ENCODE measurements at regions not wholly inside any gene's neighbourhood (a gene's known extent, or its start where the extent isn't known, plus 50 kb on each side); places are given as distances from the start of the nearest gene placed in this dataset.
"Not testable (repeated sequence)": the region's sequence is repeated elsewhere in the genome, so short reads cannot be mapped to it uniquely, and the experiment has no call there.

- no peak for DNase-seq
These were observed 139.7 kb downstream of the C9orf152 start for GRCh38 chr9:110068212-110068611.

DNA sequence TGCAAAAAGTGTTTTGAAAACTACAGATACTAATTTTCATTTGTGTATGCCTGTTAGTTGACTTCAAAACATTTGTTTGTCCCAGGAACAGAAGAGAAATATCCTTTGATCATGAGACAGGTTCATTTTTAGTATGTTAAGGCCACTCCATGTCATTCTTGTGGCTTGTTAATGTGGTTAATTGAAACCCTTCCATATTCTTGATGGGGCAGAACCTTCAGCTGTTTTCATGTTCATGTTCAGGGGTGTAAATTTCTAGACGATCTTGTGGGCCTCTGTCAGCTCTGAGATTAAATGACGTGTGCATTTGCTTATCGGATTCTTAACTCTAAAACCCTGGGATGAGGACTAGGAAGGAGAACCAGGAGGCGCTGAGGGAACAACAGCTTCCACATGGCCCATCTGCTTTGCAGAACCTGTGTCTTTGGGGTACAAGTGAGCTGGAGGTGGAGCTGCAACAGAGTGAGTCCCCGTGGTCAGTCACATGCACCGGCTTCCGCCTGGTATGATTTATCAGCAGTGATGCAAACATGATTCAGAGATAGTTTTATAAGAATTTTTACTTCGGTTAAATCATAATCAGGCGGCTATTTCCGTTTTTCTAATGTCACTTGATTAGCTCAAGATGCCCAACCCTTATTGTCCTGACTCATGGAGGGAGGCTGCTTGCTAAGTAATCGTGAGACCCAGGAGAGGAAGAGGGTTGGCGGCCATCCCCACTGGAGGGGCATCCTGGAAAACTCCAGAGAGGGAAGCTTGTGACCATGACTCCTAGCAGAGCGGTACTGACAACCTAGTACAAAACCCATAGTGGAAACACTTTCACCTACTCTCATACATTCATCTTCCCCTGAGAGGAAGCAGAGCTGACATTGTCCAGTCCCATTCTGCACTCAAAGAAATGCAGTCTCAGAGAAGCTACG, 138.4 kb downstream of the C9orf152 start:
- no peak for DNase-seq

GRCh38 chr9:110072597-110073355, 135.2 kb downstream of the C9orf152 start:
- DNase-seq, result no peak

GRCh38 chr9:110073356-110073905, 134.5 kb downstream of the C9orf152 start:
- no peak for DNase-seq

- no peak for DNase-seq
These were observed 130.8 kb downstream of the C9orf152 start for GRCh38 chr9:110076894-110077725.

- DNase-seq, result no peak
These were observed 130.0 kb downstream of the C9orf152 start for GRCh38 chr9:110077925-110078324.

DNA sequence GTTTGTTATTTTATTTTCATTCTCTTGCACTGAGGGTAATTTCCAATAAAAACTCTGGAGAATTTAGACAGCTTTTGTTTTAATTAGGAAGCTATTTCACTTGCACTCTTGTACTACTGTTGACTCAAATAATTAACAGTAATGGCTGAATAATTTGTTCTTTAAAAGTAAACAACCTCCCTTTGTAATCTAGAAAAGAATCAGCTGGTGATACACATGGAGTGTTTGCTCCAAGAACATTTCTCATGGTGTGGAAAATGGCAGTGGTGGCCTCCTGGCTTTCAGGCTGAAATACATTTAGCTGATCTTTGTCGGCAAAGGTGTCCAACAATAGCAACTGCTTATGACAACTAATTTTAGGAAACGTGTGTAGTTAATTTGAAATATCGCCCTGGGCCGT, 129.4 kb downstream of the C9orf152 start:
- DNase-seq, result no peak

- DNase-seq, result no peak
These were observed 126.6 kb downstream of the C9orf152 start for GRCh38 chr9:110081395-110081794.

DNA sequence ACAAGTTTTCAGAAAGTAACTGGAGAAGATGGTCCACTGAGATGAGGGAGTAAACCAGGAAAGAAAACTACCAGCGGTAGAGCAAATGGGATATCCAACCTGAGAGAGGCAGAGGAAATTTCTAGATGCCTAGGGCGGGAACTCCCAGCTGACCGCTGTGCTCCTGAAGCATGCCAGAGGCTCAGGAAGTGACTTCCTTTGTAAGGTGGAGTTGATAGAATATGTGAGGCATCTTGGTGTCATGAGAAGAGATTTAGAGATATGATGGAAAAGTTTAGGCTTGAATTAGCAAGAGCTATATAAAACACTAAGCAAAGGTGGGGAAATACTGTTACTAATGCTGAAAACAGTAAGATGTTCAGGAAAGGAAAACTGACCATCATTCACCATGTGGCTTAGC, 124.1 kb downstream of the C9orf152 start:
- no peak for DNase-seq

DNA sequence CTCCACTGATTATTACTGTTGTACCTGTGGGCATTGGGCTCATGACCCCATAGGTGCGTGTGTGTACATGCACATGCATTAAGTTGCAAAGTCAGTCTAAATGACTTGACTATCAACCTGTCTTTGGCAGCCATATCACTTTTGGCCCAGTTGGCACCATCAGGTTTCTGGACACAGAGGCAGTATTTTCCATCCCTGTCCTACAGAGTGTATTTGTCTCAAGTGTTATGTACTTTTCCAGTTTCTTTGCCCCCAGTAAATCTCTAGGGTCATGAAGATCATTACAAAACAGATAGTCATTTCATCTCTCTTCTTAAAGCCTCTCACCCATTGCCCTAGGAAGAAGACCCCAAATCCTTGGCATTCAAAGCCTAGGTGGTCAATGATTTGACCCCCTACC, 121.4 kb downstream of the C9orf152 start:
- DNase-seq, result no peak

GRCh38 chr9:110087605-110088004, 120.4 kb downstream of the C9orf152 start:
- DNase-seq, result no peak

GRCh38 chr9:110088099-110088498, 119.9 kb downstream of the C9orf152 start:
- DNase-seq, result no peak

- no peak for DNase-seq
These were observed 118.1 kb downstream of the C9orf152 start for GRCh38 chr9:110089681-110090370.

DNA sequence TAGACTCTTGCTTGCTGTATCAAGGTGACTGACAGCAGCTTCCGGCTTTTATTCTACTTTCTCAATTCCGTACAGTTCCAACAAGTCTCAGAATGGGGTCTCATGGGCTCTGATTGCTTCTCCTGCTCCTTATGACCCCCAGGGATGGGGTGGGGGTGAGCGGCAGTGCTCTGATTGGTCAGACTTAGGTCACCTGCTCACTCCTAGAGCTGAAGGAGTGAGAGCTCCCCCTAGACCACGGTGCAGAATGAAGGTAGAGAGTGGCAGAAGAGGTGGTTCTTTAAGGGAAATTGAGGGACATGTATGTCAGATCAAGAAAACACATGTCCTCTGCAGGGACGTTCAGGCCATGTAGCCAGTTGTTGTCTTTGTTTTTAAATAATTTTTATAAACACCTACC, 115.2 kb downstream of the C9orf152 start:
- DNase-seq, result no peak

GRCh38 chr9:110093417-110093816, 114.5 kb downstream of the C9orf152 start:
- no peak for DNase-seq

GRCh38 chr9:110093871-110094270, 114.1 kb downstream of the C9orf152 start:
- no peak for DNase-seq

- no peak for DNase-seq
These were observed 112.8 kb downstream of the C9orf152 start for GRCh38 chr9:110095161-110095595.

DNA sequence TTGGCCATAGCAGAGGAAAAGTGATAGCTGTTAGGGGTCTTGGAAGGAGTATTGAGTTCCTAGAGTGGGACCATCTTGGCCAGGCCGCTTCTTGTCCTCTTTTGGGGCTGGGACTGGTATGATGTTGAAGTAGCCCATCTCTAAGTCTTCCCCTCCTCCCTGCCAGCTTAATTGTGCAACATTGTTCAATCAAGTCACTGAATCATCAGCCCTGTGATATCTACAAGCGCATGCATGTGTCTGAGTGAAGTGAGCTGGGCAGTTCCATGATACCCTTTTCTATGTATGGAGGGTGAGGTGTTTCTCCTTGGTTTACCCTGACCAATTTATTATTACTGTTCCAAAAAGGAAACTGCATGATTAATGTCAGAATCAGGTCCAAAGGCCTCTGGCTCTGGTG, 112.2 kb downstream of the C9orf152 start:
- DNase-seq, result no peak

DNA sequence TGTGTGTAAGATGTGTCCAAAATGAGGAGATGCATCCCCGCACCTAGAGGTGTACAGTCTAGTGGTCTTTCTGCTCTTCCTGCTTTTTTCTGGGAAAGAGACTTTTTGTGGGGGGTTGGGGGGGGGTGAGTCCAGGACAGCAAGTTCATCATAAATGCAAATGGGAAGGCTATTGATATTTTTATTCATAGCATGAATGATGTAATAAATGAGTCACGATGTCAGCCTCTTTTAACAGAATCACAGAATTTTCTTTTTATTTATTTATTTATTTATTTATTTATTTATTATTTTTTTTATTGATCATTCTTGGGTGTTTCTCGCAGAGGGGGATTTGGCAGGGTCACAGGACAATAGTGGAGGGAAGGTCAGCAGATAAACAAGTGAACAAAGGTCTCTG, 111.3 kb downstream of the C9orf152 start:
- not testable (repeated sequence) for DNase-seq

DNA sequence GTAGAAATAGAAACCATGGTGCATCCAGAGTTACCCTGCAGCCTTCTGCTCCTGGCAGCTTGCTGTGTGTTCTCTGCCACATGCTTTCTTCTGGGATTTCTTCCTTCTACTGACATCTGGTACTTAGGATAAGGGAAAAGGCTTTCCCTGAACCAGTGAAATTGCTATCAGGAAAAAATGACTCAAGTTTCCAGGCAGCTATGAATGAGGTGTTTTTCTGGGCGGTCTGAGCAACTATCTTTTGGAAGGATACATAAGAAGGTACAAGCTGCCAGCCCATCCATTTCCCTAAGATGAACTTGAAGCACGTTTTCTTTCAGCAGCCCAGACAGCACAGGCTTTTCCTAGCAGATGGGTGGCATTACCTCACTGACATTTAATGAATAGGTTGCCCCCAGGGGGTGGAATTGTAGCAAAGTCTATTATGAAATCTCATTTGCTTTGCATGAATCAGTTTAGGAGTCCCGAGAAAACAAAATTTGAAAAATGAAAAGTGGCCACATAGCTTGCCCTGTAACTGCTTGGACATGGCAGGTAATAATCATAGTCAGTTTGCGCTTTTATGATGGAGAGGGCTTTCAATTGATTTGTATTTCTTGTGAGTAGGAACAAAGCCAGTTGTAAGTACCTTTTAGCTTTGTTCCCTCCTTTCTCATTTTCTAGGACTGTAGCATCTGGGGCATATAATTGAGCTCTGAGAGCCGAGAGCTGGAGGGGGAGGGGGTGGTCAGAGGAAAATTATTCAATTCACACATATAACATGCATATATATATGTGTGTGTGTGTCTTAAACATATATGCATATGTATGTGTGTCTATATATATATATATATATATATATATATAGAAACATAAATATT, 108.5 kb downstream of the C9orf152 start:
- DNase-seq, result no peak

DNA sequence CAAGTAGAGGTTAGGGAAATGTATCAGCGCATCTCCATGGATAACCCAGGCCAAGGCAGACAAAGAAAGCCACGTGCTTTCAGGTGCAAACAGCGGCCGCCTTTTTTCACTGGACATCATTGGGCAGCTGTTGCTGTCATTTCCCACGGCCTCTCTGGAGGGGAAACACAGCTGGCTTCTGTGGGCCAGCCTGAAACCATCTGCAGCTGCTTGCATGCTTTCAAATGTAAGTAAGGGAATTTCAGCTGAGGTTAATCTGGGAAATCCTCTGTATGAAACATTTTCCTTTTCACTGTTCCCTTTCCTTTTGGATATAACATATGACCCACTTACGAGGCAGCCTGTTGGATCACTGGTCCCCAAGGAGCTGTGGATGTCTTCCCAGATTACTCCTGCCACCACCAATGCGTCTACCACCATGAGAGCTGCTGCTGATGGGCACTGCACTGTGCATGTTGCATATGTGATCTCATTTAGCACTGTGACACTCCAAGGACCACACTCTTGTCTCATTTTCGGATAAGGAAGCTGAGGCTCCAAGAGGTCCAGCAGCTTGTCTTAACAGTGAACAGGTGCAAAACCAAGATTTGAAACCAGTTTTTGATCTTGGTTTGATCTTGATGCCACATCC, 106.3 kb downstream of the C9orf152 start:
- DNase-seq, result no peak
